Smooth muscle cell (in vitro differentiated cells): ENCODE measurements at regions not wholly inside any gene's neighbourhood (a gene's known extent, or its start where the extent isn't known, plus 50 kb on each side); places are given as distances from the start of the nearest gene placed in this dataset.

Source experiments
- DNase-seq: peaks from one replicate; lab custom pipeline; 2025; ENCODE audit not compliant: unreplicated experiment; lab: John Stamatoyannopoulos, UW
- H2AFZ ChIP-seq: fragments of 200-600 bp; sonication (generic); 2 replicates; pipeline ENCODE4 v1.6.0; 2016; ENCODE audit warnings: antibody characterized with exemption, low read depth, mild to moderate bottlenecking
- H3F3A ChIP-seq: fragments of 200-600 bp; sonication (generic); 2 replicates; pipeline ENCODE4 v1.6.0; 2017; ENCODE audit warnings: antibody characterized with exemption, low read depth
- H3K27ac ChIP-seq: fragments of 200-600 bp; sonication (generic); 2 replicates; pipeline ENCODE4 v1.5.1; 2016; ENCODE audit warnings: low read depth, mild to moderate bottlenecking
- H3K27me3 ChIP-seq: fragments of 200-600 bp; sonication (generic); 2 replicates; pipeline ENCODE4 v1.6.1; 2016; ENCODE audit warnings: low read depth, mild to moderate bottlenecking
- H3K36me3 ChIP-seq: fragments of 200-600 bp; sonication (generic); 2 replicates; pipeline ENCODE4 v1.5.1; 2016; ENCODE audit warnings: low read depth
- H3K4me1 ChIP-seq: fragments of 200-600 bp; sonication (generic); 2 replicates; pipeline ENCODE4 v1.5.1; 2016; ENCODE audit warnings: low read depth
- H3K4me2 ChIP-seq: fragments of 200-600 bp; sonication (generic); 2 replicates; pipeline ENCODE4 v1.6.0; 2016; ENCODE audit warnings: mild to moderate bottlenecking
- H3K4me3 ChIP-seq: fragments of 200-600 bp; sonication (generic); 2 replicates; pipeline ENCODE4 v1.5.1; 2016; ENCODE audit warnings: mild to moderate bottlenecking
- H3K79me2 ChIP-seq: fragments of 200-600 bp; sonication (generic); 2 replicates; pipeline ENCODE4 v1.6.0; 2016; ENCODE audit warnings: low read depth, mild to moderate bottlenecking
- H3K9ac ChIP-seq: fragments of 200-600 bp; sonication (generic); 2 replicates; pipeline ENCODE4 v1.6.0; 2016; ENCODE audit warnings: low read depth
- H3K9me3 ChIP-seq: fragments of 200-600 bp; sonication (generic); replicated peaks from 2 replicates; pipeline ENCODE4 v1.5.1; 2016; ENCODE audit warnings: low read depth
- H4K20me1 ChIP-seq: fragments of 200-600 bp; sonication (generic); 2 replicates; pipeline ENCODE4 v1.6.0; 2016; ENCODE audit warnings: low read depth
- WGBS: methylation state at CpG from one replicate; pipeline ENCODE4 v1.1.7; 2016; ENCODE audit warnings: low lambda C conversion rate; 5-methylcytosine and 5-hydroxymethylcytosine counted together
- TF ChIP-seq, protein P1 (sequence below): fragments of 200-600 bp; sonication (generic); IDR thresholded peaks from 2 replicates; pipeline ENCODE4 v1.5.1; 2017; ENCODE audit warnings: borderline replicate concordance, mild to moderate bottlenecking, antibody characterized with exemption; ENCODE audit not compliant: insufficient read depth, poor library complexity, severe bottlenecking

DNA sequence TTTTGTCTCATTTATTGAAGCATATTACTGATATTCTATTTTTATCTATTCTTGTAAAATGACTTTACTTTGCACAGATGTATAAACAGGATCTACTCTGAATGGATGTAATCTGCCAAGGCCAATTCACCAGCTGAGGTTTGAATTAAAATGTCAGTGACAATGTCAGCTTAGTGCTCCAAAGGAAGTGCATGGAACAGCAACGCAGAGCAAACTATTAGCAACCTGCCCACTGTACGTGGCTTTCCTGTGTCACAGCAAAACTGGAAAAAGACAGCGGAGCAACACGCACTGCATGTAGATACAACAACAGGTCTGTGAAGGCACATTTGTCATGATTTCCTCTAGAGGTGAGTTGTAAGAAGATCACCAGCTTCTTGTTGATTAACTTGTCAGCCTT is 409.4 kb downstream of the MED10 start:
- Histone ChIP-seq H3K36me3 (no peaks in the 10 kb centered on the region), H3K4me2 (no peak overlapping the region), H3K4me1 (no peaks in the 10 kb centered on the region), H3K9me3 (no peaks in the 10 kb centered on the region), H3K27ac (no peak overlapping the region), H4K20me1 (no peaks in the 10 kb centered on the region), H3K79me2 (no peaks in the 10 kb centered on the region), H2AFZ (no peak overlapping the region), H3K4me3 (no peak overlapping the region), H3F3A (no peaks in the 10 kb centered on the region), H3K9ac (no peak overlapping the region), H3K27me3 (peaks cover 5% of the 10 kb centered on the region)
- DNase-seq = no peak
- 90% methylated on average over 4 of the region's 4 CpGs for WGBS
- TF ChIP-seq, protein P1, sequence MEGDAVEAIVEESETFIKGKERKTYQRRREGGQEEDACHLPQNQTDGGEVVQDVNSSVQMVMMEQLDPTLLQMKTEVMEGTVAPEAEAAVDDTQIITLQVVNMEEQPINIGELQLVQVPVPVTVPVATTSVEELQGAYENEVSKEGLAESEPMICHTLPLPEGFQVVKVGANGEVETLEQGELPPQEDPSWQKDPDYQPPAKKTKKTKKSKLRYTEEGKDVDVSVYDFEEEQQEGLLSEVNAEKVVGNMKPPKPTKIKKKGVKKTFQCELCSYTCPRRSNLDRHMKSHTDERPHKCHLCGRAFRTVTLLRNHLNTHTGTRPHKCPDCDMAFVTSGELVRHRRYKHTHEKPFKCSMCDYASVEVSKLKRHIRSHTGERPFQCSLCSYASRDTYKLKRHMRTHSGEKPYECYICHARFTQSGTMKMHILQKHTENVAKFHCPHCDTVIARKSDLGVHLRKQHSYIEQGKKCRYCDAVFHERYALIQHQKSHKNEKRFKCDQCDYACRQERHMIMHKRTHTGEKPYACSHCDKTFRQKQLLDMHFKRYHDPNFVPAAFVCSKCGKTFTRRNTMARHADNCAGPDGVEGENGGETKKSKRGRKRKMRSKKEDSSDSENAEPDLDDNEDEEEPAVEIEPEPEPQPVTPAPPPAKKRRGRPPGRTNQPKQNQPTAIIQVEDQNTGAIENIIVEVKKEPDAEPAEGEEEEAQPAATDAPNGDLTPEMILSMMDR = no peak

DNA sequence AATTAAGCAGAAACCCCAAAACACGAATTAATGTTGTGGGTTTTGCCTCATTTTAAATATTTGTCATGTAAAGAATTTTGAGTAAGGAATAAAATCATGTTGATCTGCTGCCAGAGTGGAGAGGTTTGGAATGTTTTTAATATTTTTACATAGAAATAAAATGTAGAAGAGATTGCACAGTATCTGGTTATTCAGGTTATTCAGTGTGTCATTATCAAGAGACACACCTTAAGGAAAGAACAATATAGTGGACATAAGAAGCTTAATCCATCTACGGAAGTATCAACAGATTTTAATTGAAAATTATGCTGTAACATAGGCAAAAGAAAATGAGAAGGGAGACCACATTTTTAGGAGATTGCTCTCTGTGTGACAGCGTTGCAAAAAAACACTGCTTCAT is 410.4 kb downstream of the MED10 start:
- H3K9ac ChIP-seq = no peak overlapping the region
- no peaks in the 10 kb centered on the region for H3K79me2 ChIP-seq
- TF ChIP-seq, protein P1 = no peak
- no peaks in the 10 kb centered on the region for H4K20me1 ChIP-seq
- no peaks in the 10 kb centered on the region for H3K36me3 ChIP-seq
- 74% methylated on average over 3 of the region's 3 CpGs for WGBS
- no peak for DNase-seq
- H3K4me3 ChIP-seq = no peak overlapping the region
- no peak overlapping the region for H3K4me2 ChIP-seq
- no peaks in the 10 kb centered on the region for H3K9me3 ChIP-seq
- no peak overlapping the region for H2AFZ ChIP-seq
- peaks cover 5% of the 10 kb centered on the region for H3K27me3 ChIP-seq
- H3K4me1 ChIP-seq = no peaks in the 10 kb centered on the region
- no peaks in the 10 kb centered on the region for H3F3A ChIP-seq
- no peak overlapping the region for H3K27ac ChIP-seq

DNA sequence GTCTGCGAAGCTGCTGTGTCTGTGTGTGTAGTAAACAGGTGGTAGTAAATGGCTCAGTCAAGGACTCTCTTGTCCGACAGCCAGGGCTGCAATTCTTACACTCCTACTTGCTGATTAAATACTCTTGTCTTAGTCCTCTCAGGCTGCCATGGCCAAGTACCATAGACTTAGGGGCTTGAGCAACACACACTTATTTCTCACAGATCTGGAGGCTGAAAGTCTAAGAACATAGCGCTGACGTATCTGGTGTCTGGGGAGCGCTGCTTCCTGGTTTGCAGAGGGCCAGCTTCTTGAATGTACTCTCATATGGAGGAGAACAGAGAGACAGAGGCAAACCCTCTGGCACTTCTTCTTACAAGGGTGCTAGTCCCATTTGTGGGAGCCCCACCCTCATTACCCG is 411.0 kb downstream of the MED10 start:
- H3K36me3 ChIP-seq = no peaks in the 10 kb centered on the region
- no peaks in the 10 kb centered on the region for H4K20me1 ChIP-seq
- no peaks in the 10 kb centered on the region for H3K9me3 ChIP-seq
- no peak overlapping the region for H3K27ac ChIP-seq
- H3K4me2 ChIP-seq = no peak overlapping the region
- no peaks in the 10 kb centered on the region for H3F3A ChIP-seq
- TF ChIP-seq, protein P1 = no peak
- no peak overlapping the region for H3K4me3 ChIP-seq
- 93% methylated on average over 6 of the region's 6 CpGs for WGBS
- H2AFZ ChIP-seq = no peak overlapping the region
- no peak overlapping the region for H3K9ac ChIP-seq
- no peaks in the 10 kb centered on the region for H3K4me1 ChIP-seq
- DNase-seq = no peak
- peaks cover 5% of the 10 kb centered on the region for H3K27me3 ChIP-seq
- no peaks in the 10 kb centered on the region for H3K79me2 ChIP-seq

GRCh38 chr5:5965132-5965531 is 413.2 kb downstream of the MED10 start:
- Histone ChIP-seq H3K79me2 (no peaks in the 10 kb centered on the region), H3K9ac (no peak overlapping the region), H3K9me3 (no peaks in the 10 kb centered on the region), H3K27me3 (peaks cover 5% of the 10 kb centered on the region), H3K36me3 (no peaks in the 10 kb centered on the region), H3K4me1 (no peaks in the 10 kb centered on the region), H3F3A (no peaks in the 10 kb centered on the region), H3K4me2 (no peak overlapping the region), H2AFZ (no peak overlapping the region), H3K4me3 (no peak overlapping the region), H4K20me1 (no peaks in the 10 kb centered on the region), H3K27ac (no peak overlapping the region)
- WGBS = 74% methylated on average over 5 of the region's 5 CpGs
- no peak for DNase-seq
- TF ChIP-seq, protein P1 = no peak
